H1 (cell line): ENCODE measurements at regions not wholly inside any gene's neighbourhood (a gene's known extent, or its start where the extent isn't known, plus 50 kb on each side); places are given as distances from the start of the nearest gene placed in this dataset.

ENCODE experiments used
- CTCF ChIA-PET: fragments of 300-600 bp; sonication (Branson Sonifier 250); formaldehyde crosslinking; loops from one replicate; lab custom pipeline; 2021; ENCODE audit not compliant: partially characterized antibody; lab: Charles Lee
- POLR2A ChIA-PET: fragments of 300-600 bp; sonication (Branson Sonifier 250); formaldehyde crosslinking; loops from one replicate; lab custom pipeline; 2021; ENCODE audit warnings: inconsistent platforms; ENCODE audit not compliant: partially characterized antibody; lab: Charles Lee
- DNase-seq, 2 experiments: peaks; one replicate each; pipeline versions ENCODE4 v3.0.0 to v3.0.0-alpha.2; 2010 to 2022; ENCODE audit warnings: low spot score in 2 of 2, low read depth in 1 of 2, mixed read lengths in 1 of 2
- FAIRE-seq: peaks from 2 replicates; lab custom pipeline; 2011; peaks lifted over from hg19 to GRCh38; lab: Jason Lieb, UNC
- H2AFZ ChIP-seq: 2 replicates; pipeline ENCODE4 v1.8.1; 2012; ENCODE audit warnings: low read length, inconsistent platforms
- H2AK5ac ChIP-seq: 2 replicates; pipeline ENCODE4 v1.6.1; 2013; ENCODE audit warnings: low read depth, low read length
- H2BK120ac ChIP-seq: replicated peaks from 2 replicates; pipeline ENCODE3; 2013; ENCODE audit warnings: low read depth, low read length, inconsistent platforms
- H2BK12ac ChIP-seq: 2 replicates; pipeline ENCODE4 v1.6.1; 2013; ENCODE audit warnings: low read depth, low read length
- H2BK15ac ChIP-seq: 2 replicates; pipeline ENCODE4 v1.6.1; 2013; ENCODE audit warnings: low read length
- H2BK20ac ChIP-seq: 2 replicates; pipeline ENCODE4 v1.6.1; 2013; ENCODE audit warnings: low read length
- H2BK5ac ChIP-seq: 2 replicates; pipeline ENCODE4 v1.6.1; 2013; ENCODE audit warnings: low read depth, low read length
- H3K14ac ChIP-seq: 2 replicates; pipeline ENCODE4 v1.6.1; 2013; ENCODE audit warnings: inconsistent platforms; ENCODE audit not compliant: insufficient read length
- H3K18ac ChIP-seq: 2 replicates; pipeline ENCODE4 v1.6.1; 2013; ENCODE audit warnings: low read length; ENCODE audit errors: extremely low read depth
- H3K23ac ChIP-seq: 2 replicates; pipeline ENCODE4 v1.6.1; 2013; ENCODE audit warnings: inconsistent platforms; ENCODE audit not compliant: insufficient read length
- H3K23me2 ChIP-seq: 2 replicates; pipeline ENCODE4 v1.6.1; 2013; ENCODE audit warnings: low read depth, low read length
- H3K27ac ChIP-seq: 2 replicates; pipeline ENCODE4 v1.6.1; 2011; ENCODE audit warnings: low read depth, low read length, inconsistent platforms
- H3K27me3 ChIP-seq, 4 experiments: replicated peaks in 1 of 4; 1 replicate in 1 of 4; 2 replicates in 3 of 4; pipeline versions ENCODE4 v1.6.1 to v1.8.1; 2011 to 2013; ENCODE audit warnings: low read length in 3 of 4, mild to moderate bottlenecking in 3 of 4, inconsistent platforms in 2 of 4, mixed read lengths in 2 of 4, moderate library complexity in 1 of 4; ENCODE audit not compliant: control insufficient read depth in 3 of 4, insufficient read depth in 3 of 4; ENCODE audit errors: extremely low read depth in 1 of 4
- H3K36me3 ChIP-seq, 4 experiments: 2 replicates each; pipeline versions ENCODE4 v1.6.1 to v1.8.1; 2011 to 2013; ENCODE audit warnings: mild to moderate bottlenecking in 4 of 4, low read length in 3 of 4, moderate library complexity in 2 of 4, control low read depth in 1 of 4, inconsistent platforms in 1 of 4; ENCODE audit not compliant: insufficient read depth in 4 of 4, control insufficient read depth in 2 of 4
- H3K4ac ChIP-seq: replicated peaks from 2 replicates; pipeline ENCODE3; 2013; ENCODE audit warnings: low read length, low read depth, mixed read lengths, inconsistent platforms; ENCODE audit not compliant: insufficient read length
- H3K4me1 ChIP-seq, 4 experiments: replicated peaks in 1 of 4; 1 replicate in 1 of 4; 2 replicates in 3 of 4; pipeline versions ENCODE4 v1.6.1 to v1.8.1; 2011 to 2013; ENCODE audit warnings: low read length in 3 of 4, inconsistent platforms in 2 of 4, mixed read lengths in 1 of 4; ENCODE audit not compliant: insufficient read depth in 4 of 4, control insufficient read depth in 3 of 4
- H3K4me2 ChIP-seq, 2 experiments: 2 replicates each; pipeline versions ENCODE4 v1.6.1 to v1.8.1; 2011 to 2013; ENCODE audit warnings: low read depth in 2 of 2, low read length in 2 of 2, control low read depth in 1 of 2, inconsistent platforms in 1 of 2, mild to moderate bottlenecking in 1 of 2; ENCODE audit not compliant: insufficient read depth in 1 of 2
- H3K4me3 ChIP-seq, 4 experiments: fragments of 200-600, 300-600 bp in 1 of 4; sonication (generic), shearing (Covaris generic), sonication (Bioruptor Twin) in 1 of 4; 2 replicates each; pipeline versions ENCODE4 v1.5.1 to v1.8.1; 2011 to 2016; ENCODE audit warnings: low read length in 4 of 4, low read depth in 3 of 4, control low read depth in 2 of 4, inconsistent platforms in 2 of 4, mild to moderate bottlenecking in 2 of 4, mixed read lengths in 1 of 4, moderate library complexity in 1 of 4; ENCODE audit not compliant: insufficient read depth in 2 of 4; ENCODE audit errors: extremely low read depth in 1 of 4
- H3K56ac ChIP-seq: replicated peaks from 2 replicates; pipeline ENCODE3; 2013; ENCODE audit warnings: low read depth, mild to moderate bottlenecking, mixed read lengths, low read length, inconsistent platforms; ENCODE audit not compliant: insufficient read length
- H3K79me1 ChIP-seq: 2 replicates; pipeline ENCODE4 v1.6.1; 2013; ENCODE audit warnings: low read depth, low read length, control low read depth
- H3K79me2 ChIP-seq, 2 experiments: 2 replicates each; pipeline versions ENCODE4 v1.6.1 to v1.8.1; 2012 to 2013; ENCODE audit warnings: low read length in 2 of 2, mild to moderate bottlenecking in 2 of 2, inconsistent platforms in 1 of 2; ENCODE audit not compliant: insufficient read depth in 2 of 2, control insufficient read depth in 1 of 2
- H3K9ac ChIP-seq, 4 experiments: replicated peaks in 1 of 4; 1 replicate in 1 of 4; 2 replicates in 3 of 4; pipeline versions ENCODE4 v1.6.1 to v1.8.1; 2011 to 2013; ENCODE audit warnings: low read depth in 3 of 4, low read length in 3 of 4, control low read depth in 2 of 4, mild to moderate bottlenecking in 2 of 4, moderate library complexity in 2 of 4, inconsistent platforms in 1 of 4; ENCODE audit errors: extremely low read depth in 1 of 4
- H3K9me3 ChIP-seq, 2 experiments: 2 replicates each; pipeline versions ENCODE4 v1.6.1 to v1.8.1; 2012 to 2013; ENCODE audit warnings: mild to moderate bottlenecking in 2 of 2, moderate library complexity in 2 of 2, control low read depth in 1 of 2, inconsistent platforms in 1 of 2, low read depth in 1 of 2, low read length in 1 of 2, mixed read lengths in 1 of 2; ENCODE audit not compliant: insufficient read depth in 2 of 2
- H4K20me1 ChIP-seq, 2 experiments: replicated peaks in 1 of 2; 2 replicates each; pipeline versions ENCODE3 to v1.8.1; 2011 to 2013; ENCODE audit warnings: inconsistent platforms in 2 of 2, low read length in 2 of 2, mild to moderate bottlenecking in 1 of 2; ENCODE audit not compliant: insufficient read depth in 2 of 2, control insufficient read depth in 1 of 2
- H4K5ac ChIP-seq: 2 replicates; pipeline ENCODE4 v1.6.1; 2013; ENCODE audit warnings: low read length, low read depth, mixed read lengths, inconsistent platforms; ENCODE audit not compliant: insufficient read length
- H4K8ac ChIP-seq: 2 replicates; pipeline ENCODE4 v1.8.0; 2013; ENCODE audit warnings: mild to moderate bottlenecking, moderate library complexity, low read length, inconsistent platforms; ENCODE audit not compliant: insufficient read depth; ENCODE audit errors: extremely low read depth
- H4K91ac ChIP-seq: replicated peaks from 2 replicates; pipeline ENCODE3; 2013; ENCODE audit warnings: low read length, mixed read lengths, inconsistent platforms; ENCODE audit not compliant: insufficient read length
- CBX8 ChIP-seq: fragments of 300-800, 300-1000 bp; sonication (generic); IDR thresholded peaks from 2 replicates; pipeline ENCODE4 v1.7.1; 2016; ENCODE audit warnings: low read depth, low read length, borderline replicate concordance
- GABPA ChIP-seq: IDR thresholded peaks from 2 replicates; pipeline ENCODE4 v1.6.1; 2011; ENCODE audit warnings: mild to moderate bottlenecking, low read length, moderate library complexity, borderline replicate concordance; ENCODE audit not compliant: insufficient read depth
- NRF1 ChIP-seq: IDR thresholded peaks from 2 replicates; pipeline ENCODE4 v1.6.1; 2011; ENCODE audit warnings: mild to moderate bottlenecking, low read depth, low read length, improper control_type of control experiment
- PHF8 ChIP-seq: fragments of 200-600 bp; sonication (generic); conservative IDR thresholded peaks from 2 replicates; pipeline ENCODE4 v1.7.1; 2012; ENCODE audit warnings: low read depth, mild to moderate bottlenecking, inconsistent platforms, low read length, moderate library complexity
- SIN3A ChIP-seq, 2 experiments: IDR thresholded peaks in 1 of 2; conservative IDR thresholded peaks in 1 of 2; 2 replicates each; pipeline ENCODE4 v1.6.1; 2011 to 2012; ENCODE audit warnings: low read length in 2 of 2, improper control_type of control experiment in 1 of 2, low read depth in 1 of 2, mild to moderate bottlenecking in 1 of 2
- TBP ChIP-seq: IDR thresholded peaks from 2 replicates; pipeline ENCODE4 v1.6.1; 2011; ENCODE audit warnings: low read depth, low read length, improper control_type of control experiment
- USF2 ChIP-seq: IDR thresholded peaks from 2 replicates; pipeline ENCODE4 v1.6.1; 2011; ENCODE audit warnings: low read length, improper control_type of control experiment
- WGBS, 2 experiments: shearing (Covaris generic) in 1 of 2; methylation state at CpG; one replicate each; pipeline versions ENCODE4 v1.1.6 to v1.1.7; 2013 to 2015; ENCODE audit warnings: low lambda C conversion rate in 2 of 2, mixed read lengths in 2 of 2, inconsistent platforms in 1 of 2, low coverage in 1 of 2, missing lambda C conversion rate in 1 of 2; ENCODE audit not compliant: insufficient replicate concordance in 2 of 2, insufficient coverage in 1 of 2, insufficient read length in 1 of 2; ENCODE audit errors: extremely low coverage in 1 of 2, missing lambda C conversion rate in 1 of 2; 5-methylcytosine and 5-hydroxymethylcytosine counted together

GRCh38 chrX:39998636-39999406 is 98.9 kb downstream of the BCOR start:
- Histone ChIP-seq H3K18ac (no peak overlapping the region), H3K4ac (no peak overlapping the region), H3K56ac (no peak overlapping the region), H3K27ac (no peak overlapping the region), H3K4me2 (no peak overlapping the region), H3K4me1 (peaks cover 0 to 7% (median 2%) of the 10 kb centered on the region in 4 experiments; a peak in 4 of 7 replicates), H2BK5ac (no peak overlapping the region), H3K23me2 (no peaks in the 10 kb centered on the region), H2BK15ac (no peak overlapping the region), H4K20me1 (no peaks in the 10 kb centered on the region), H2BK20ac (no peak overlapping the region), H3K27me3 (no peaks in the 10 kb centered on the region; a peak in 2 of 7 replicates), H2AFZ (no peak overlapping the region), H4K8ac (no peak overlapping the region), H3K79me2 (no peaks in the 10 kb centered on the region), H2BK120ac (no peak overlapping the region), H3K14ac (no peak overlapping the region), H2AK5ac (no peak overlapping the region), H3K9ac (no peak overlapping the region), H3K79me1 (no peaks in the 10 kb centered on the region), H4K91ac (no peak overlapping the region), H3K23ac (no peak overlapping the region), H4K5ac (no peak overlapping the region), H3K4me3 (no peak overlapping the region), H3K36me3 (no peaks in the 10 kb centered on the region), H2BK12ac (no peak overlapping the region), H3K9me3 (no peaks in the 10 kb centered on the region)
- no peak for DNase-seq
- TF ChIP-seq USF2 (no peak), NRF1 (no peak), GABPA (no peak), SIN3A (conservative IDR thresholded peaks at IDR 0.05 in 1 of 2, IDR thresholded peaks at IDR 0.05 in 1 of 2; ENCODE audit: low read depth in 1 of 2, low read length in 2 of 2) (no peak), CBX8 (no peak), TBP (no peak), PHF8 (no peak)
- no peak for FAIRE-seq
- WGBS, 2 experiments = 87% methylated on average over 3 of the region's 6 CpGs; no CpG with 5 or more reads in 1 of the 2 experiments
- CTCF ChIA-PET = no interaction called here
- POLR2A ChIA-PET = no interaction called here
